OCI-LY7 (cell line): ENCODE measurements at regions not wholly inside any gene's neighbourhood (a gene's known extent, or its start where the extent isn't known, plus 50 kb on each side); places are given as distances from the start of the nearest gene placed in this dataset.

ENCODE experiments used
- EZH2phosphoT487 ChIP-seq: fragments of 200-600 bp; sonication (generic); IDR thresholded peaks from 2 replicates; pipeline ENCODE4 v1.6.1; 2018; ENCODE audit warnings: low read depth, borderline replicate concordance, mild to moderate bottlenecking, mixed run types, antibody characterized with exemption, low read length, moderate library complexity, mixed read lengths
- TF ChIP-seq, protein P1 (sequence below): fragments of 200-600 bp; sonication (generic); conservative IDR thresholded peaks from 2 replicates; pipeline ENCODE4 v1.5.1; 2014; ENCODE audit warnings: mild to moderate bottlenecking, antibody characterized with exemption, low read length, moderate library complexity, mixed read lengths

- TF ChIP-seq, protein P1, sequence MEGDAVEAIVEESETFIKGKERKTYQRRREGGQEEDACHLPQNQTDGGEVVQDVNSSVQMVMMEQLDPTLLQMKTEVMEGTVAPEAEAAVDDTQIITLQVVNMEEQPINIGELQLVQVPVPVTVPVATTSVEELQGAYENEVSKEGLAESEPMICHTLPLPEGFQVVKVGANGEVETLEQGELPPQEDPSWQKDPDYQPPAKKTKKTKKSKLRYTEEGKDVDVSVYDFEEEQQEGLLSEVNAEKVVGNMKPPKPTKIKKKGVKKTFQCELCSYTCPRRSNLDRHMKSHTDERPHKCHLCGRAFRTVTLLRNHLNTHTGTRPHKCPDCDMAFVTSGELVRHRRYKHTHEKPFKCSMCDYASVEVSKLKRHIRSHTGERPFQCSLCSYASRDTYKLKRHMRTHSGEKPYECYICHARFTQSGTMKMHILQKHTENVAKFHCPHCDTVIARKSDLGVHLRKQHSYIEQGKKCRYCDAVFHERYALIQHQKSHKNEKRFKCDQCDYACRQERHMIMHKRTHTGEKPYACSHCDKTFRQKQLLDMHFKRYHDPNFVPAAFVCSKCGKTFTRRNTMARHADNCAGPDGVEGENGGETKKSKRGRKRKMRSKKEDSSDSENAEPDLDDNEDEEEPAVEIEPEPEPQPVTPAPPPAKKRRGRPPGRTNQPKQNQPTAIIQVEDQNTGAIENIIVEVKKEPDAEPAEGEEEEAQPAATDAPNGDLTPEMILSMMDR: no peak
- no peak for TF ChIP-seq EZH2phosphoT487
These were observed 360.6 kb downstream of the OSTF1 start for GRCh38 chr9:75448955-75449354.
